ENCODE measurements at regions not wholly inside any gene's neighbourhood (a gene's known extent, or its start where the extent isn't known, plus 50 kb on each side); places are given as distances from the start of the nearest gene placed in this dataset.

DNA sequence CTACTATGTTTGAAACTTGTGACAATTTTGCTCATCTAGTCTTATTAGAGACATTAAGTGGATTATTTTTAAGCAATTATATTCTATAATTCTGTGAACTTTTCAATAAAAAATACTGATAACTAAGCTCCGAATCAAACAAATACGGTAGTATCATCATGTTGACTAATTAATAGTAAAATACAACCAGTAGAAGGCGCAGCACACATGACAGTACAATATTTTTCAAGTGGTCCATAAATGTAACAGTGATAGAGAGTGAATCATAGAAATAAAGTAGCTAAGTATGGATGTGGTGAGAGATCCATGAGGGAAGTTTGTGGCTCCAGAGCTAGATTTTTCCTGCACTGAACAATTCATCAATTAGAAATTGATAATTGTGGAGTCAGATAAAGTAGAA is 666.2 kb downstream of the KCTD8 start:
- no peak for DNase-seq (ENCODE audit: low spot score)

DNA sequence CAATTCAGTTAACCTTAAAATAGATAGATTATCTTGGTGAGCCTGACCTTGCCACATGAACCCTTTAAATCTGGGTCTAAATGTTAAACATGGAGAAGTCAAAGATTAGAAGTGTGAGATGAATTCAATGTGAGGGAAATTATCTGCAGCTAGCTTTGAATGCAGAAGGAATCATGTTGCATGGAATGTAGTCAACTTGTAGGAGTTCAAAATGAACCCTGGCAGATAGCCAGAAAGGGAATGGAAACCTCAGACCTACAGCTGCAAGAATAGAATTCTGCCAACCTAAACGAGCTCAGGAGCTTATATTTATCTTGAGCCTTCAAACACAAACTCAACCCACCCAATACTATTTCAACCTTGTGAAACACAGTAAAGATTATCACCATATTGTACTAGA is 632.5 kb downstream of the KCTD8 start:
- no peak for DNase-seq (ENCODE audit: low spot score)

DNA sequence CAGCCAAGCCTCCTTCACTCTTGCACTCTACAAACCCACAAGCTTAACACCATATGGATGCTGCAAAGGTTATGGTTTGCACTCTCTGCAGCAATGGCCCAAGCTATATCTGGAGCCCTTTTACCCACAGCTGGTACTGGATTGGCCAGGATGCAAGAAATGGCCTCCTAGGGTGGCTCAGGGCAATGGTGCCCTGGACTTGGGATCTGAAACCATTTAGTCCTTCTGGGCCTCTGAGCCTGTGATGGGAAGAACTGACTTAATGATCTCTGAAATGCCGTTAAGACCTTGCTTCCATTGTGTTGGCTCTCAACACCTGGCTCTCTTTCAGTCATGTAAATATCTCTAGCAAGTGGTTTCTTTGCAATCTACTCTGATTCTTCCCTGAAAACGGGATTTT is 626.0 kb downstream of the KCTD8 start:
- no peak for DNase-seq (ENCODE audit: low spot score)

DNA sequence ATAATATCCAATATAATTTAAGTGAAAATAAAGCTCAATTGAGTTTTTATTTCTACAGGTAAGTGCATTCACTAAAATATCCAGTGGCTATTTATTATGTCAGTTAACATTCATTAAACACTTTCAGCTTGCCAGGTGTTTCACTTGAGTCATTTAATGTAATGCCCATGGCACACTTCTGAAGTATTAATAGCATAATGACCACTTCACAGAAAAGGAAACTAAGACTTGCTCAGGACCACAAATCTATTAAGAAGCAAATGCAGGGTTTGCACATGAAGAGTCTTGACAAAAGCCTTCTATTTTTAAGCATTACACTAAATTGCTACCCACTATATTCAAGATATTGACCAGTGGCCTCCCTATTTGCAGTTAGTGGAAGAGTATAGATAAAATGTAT is 612.7 kb downstream of the KCTD8 start:
- DNase-seq (ENCODE audit: low spot score): no peak

DNA sequence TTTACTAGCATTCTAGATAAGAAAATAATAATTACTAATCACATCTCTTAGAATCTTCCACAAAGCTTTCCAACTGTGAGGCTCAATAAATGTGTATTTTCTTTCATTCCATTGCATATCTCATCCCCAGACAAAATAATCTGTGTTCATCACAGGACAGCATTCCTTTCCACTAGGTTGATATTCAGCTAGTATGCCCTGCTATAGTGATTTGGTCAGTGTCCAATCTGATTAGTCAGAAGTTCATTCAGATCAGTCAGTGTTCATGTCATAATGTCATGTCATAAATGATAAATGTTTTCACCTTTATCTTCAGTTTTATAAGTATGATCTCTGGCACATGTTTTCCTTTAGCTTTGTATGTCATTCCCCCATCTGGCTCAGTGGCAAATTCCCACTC is 611.4 kb downstream of the KCTD8 start:
- no peak for DNase-seq (ENCODE audit: low spot score)

DNA sequence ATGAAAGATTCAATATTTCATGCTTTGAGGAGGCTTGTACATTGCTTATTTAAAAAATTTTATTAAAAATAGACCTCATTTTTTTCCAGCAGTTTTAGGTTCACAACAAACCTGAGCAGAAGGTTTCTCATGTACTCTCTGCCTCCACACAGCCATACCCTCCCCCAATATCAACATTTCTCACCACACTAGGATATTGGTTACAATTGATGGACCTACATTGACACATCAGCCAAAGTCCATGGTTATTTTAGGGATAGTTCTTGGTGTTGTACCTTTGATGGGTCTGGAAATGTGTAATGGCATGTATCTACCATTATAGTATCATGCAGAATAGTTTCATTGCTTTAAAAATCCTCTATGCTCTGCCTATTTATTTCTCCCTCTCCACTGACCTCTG is 611.0 kb downstream of the KCTD8 start:
- DNase-seq (ENCODE audit: low spot score): no peak

DNA sequence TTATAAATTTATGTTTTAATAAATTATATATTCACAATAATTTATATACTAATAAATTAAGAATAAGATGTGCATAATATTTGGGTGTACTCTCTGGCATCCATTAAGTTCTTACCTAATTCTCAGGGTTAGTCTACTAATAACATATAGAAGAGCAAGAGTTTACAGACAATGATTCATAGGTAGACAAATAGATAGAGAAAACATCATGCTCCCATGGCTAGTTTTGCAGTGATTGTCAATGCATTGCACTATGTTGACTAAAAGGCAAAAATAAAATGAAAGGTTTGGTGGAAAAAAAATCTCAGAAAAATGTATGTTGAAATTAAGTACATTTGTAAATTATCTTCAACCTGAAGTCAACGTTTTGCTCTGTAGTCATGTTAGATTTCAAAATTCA is 606.0 kb downstream of the KCTD8 start:
- no peak for DNase-seq (ENCODE audit: low spot score)

DNA sequence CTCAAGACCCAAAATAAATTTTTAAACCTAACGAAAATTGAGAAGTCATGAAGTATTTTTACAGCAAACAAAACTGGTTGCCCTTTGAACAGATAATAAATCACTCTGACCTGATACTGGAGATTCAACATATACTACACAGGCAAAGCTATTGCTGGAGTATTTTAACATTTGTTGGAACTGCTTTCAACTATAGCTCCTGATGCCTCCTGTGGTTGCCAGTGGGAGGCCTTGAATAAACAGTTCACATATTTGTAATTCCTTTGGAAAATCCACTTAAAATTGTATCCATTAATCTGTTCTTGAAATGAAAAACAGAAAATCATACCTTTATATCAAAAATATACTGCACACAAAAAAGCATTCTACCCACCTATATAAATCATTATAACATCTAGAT is 605.1 kb downstream of the KCTD8 start:
- no peak for DNase-seq (ENCODE audit: low spot score)

DNA sequence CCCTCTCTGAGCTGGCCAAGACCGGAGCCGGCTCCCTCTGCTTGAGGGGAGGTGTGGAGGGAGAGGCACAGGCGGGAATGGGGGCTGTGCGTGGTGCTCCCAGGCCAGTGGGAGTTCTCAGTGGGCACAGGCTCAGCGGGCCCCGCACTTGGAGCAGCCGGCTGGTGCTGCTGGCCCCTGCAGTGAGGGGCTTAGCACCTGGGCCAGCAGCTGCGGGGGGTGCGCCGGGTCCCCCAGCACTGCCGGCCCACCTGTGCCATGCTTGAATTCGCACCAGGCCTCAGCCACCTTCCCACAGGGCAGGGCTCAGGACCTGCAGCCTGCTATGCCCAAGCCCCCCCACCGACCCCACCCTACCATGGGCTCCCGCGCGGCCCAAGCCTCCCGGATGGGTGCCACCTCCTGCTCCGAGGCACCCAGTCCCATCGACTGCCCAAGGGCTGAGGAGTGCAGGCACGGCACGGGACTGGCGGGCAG is 602.5 kb downstream of the KCTD8 start:
- no peak for DNase-seq (ENCODE audit: low spot score)

DNA sequence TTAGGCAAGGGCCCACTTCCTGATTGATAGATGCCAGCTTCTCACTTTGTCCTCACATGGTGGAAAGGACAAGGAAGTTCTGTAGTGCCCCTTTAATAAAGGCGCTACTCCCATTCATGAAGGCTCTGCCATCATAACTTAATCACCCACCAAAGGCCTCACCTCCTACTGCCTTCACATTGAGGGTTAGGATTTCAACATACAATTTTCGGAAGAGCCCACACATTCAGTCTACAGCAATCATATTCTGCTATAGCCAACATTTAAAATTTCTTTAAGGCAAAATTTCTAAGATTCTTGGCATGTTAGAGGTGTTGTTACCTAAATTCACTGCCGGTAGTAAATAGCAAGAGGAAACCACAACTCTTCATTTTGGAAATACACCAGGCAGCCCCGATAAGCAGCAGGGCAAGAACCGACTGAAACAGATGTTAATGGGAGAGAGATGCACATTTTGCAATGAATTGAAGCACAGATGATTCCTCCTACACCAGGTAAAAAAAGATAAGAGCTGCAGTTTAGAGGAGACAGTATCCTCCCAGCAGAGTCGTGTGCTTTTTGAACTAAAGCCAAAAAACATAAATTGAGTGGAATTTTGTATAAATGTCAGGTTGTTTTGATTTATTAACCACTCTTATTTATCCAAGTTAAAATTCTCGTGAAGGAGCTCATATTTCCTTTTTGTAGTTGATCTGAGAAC is 594.9 kb downstream of the KCTD8 start:
- no peak for DNase-seq (ENCODE audit: low spot score)

DNA sequence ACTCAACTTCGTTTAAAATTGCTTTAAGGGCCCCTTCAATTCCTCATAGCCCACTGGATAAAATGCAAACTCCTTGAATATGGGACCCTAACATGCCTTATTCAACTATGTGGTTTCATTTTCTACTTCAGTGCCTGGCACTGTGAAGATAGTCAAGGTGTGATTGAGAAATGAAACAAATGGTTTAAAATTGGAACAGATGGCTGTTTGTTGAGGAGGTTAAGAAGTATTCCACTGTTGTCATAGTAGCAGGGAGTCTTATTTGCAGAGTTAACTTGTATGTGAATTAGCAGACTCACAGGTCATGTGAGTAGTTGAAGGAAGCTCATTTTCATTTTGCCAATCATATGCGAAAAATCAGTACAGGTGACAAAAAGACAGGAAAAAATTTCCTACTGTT is 593.3 kb downstream of the KCTD8 start:
- no peak for DNase-seq (ENCODE audit: low spot score)

DNA sequence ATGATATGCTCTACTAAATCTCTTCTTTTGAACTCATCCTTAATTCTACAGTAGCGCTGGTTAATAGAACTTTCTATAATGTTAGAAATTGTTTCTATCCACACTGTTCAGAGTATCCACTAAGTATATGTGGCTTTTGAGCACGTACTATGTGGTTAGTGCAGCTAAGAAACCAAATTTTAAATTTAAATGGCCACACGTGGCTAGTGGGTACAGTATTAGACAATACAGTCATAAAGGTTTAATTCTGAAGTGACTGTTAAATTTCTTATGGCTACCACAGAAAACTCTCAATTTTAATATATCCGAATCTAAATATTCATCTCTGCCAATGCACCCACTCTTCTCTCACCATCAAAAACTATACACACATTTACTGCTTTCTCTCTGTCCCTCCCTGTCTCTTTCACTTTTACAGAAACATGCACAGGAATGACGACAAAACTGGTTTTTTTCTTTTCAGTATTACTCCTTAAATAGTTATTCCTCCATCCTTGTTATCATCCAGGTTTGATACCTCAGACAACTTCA is 583.9 kb downstream of the KCTD8 start:
- DNase-seq (ENCODE audit: low spot score): no peak

DNA sequence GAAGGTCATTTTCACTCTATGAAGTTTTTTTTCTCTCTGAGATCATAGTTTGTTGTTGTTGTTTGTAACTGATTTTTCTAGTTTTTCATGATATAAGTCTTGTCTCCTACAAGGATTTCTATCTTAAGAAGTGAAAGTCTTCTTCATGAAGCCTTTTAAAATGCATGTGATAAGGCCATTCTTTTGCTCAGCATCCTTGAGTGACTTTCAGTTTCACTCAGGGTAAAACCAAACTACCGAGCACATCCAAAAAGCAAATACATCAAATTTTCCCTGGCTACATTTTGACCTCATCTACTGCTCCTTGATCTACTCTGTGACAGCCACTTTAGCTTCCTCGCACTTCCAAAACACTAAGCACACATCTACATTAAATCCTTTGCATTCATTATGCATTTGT is 580.7 kb downstream of the KCTD8 start:
- DNase-seq (ENCODE audit: low spot score): no peak

DNA sequence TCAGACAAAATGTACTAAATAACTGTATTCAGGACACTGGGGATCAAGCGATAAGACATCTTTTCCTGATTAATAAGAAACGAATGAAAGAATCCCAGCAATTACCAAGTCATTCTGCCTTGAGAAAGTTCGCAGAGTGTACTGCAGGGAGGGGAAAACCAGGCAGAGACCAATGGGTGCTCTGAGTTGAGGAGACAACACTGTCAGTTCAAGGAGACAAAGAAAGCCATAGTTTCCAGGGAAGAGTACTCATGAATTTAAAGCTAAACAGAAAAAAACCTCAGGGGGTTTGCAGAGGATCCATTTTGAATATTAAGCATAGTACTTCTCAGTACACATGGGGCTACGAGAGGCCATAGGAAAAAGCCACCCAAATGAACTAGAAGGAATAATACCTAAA is 573.0 kb downstream of the KCTD8 start:
- no peak for DNase-seq (ENCODE audit: low spot score)

DNA sequence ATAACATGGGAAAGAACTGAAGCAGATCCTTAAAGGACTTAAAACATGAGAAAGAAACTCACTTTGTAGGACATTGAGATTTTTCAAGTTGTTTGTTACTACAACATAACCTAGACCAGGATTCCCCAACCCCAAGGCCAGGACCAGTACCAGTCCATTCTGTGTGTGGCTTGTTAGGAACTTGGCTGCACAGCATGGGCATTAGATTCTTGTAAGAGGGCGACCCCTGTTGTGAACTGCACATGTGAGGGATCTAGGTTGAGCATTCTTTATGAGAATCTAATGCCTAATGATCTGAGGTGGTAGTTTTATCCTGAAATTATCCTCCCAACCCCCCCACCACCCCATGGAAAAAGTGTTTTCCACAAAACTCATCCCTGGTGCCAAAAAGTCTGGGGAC is 566.1 kb downstream of the KCTD8 start:
- DNase-seq (ENCODE audit: low spot score): no peak

DNA sequence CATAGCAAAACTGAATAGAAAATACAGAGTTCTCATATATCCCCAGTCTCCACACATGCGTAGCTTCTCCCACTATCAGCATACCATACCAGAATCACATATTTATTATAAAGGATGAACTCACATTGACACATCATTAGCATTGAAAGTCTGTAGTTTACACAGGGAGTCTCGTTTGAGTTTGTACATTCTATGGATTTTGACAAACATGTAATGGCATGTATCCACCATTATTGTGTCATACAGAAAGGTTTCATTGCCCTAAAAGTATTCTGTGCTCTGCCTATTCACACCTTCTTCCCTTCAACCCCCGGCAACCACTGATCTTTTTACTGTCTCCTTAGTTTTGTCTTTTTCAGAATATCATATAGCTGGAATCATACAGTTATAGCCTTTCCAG is 562.4 kb downstream of the KCTD8 start:
- DNase-seq (ENCODE audit: low spot score): no peak

DNA sequence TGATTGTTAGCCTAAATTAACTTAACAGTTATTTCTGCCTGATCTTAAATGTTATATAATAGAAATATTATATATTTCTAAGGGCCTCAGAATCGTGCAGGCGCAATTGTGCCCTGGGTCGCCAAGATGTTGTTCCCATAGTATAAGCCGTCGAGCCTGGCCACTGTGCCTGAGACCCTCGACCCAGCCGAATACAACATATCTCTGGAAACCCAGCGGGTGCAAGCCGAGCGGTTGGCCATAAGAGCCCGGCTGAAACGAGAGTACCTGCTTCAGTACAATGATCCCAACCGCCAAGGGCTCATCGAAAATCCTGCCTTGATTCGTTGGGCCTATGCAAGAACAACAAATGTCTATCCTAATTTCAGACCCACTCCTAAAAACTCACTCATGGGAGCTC is 549.8 kb downstream of the KCTD8 start:
- no peak for DNase-seq (ENCODE audit: low spot score)

DNA sequence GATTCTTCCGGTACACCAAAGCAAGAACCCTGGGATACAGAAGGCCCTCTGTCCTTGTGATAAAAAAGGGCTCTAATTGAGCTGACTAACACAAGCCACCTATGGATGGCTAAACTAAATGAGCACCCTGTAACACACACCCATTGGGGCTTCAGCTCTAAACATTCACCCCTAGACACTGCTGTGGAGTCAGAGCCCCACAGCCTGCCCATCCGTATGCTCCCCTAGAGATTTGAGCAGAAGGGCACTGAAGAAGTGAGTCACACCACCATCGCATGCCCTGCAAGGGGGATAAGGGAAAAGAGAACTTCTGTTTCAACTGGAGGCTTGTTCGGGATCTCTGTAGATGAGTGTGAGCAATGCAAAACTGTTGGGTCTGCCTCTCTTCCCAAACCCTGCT is 545.2 kb downstream of the KCTD8 start:
- no peak for DNase-seq (ENCODE audit: low spot score)

DNA sequence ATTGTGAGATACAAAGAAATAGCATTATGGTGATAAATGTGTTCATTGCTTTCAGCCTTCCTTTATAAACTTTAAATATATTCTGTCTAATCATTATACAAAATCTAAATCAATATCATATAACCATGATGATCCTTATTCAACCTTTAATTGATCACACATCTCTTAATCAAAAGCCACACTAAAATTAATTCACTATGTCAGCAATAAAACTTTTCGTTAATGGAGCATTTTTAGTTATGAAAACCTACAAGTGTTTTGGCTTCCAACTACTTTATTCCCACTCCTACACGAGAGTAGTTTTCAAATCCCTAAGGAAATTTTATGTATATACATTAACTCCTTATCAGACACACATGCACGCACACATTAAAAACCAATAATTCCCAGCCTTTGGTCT is 530.2 kb downstream of the KCTD8 start:
- DNase-seq (ENCODE audit: low spot score): no peak

DNA sequence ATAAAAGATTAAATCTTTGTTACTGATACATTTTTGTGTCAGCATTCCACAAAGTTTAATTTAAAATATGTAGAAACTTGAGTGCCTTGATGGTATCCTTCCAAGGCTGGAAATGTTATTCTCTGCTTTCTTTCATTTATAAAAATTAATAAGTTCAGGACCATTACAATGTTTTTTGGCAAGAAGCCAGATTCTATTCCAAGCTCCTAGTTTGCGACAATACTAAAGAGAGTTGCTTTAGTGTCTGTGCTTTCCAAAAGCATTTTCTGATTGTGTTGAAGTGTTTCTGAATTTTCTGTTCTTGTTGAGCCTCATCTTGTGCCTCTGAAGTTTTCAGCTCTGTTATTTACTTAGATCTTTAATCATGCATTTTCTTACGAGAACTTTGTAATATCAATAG is 516.2 kb downstream of the KCTD8 start:
- DNase-seq (ENCODE audit: low spot score): no peak

DNA sequence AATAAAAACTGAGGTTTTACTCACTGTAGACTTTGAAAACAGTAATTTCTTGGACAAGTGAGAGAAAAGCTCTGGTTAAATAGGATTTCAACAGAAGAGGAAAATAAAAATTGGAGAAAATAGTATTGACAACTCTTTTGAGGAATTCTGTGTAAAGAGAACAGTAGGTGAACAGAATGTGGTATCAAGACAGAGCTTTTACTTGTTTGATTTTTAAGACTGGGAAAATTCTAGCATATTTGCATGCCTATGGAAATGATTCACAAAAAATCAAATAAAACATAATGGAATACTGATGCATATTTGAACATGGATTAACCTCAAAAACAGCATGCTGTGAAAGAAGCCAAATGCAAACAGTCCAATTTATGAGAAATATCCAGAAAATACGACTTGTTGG is 504.6 kb downstream of the KCTD8 start:
- no peak for DNase-seq (ENCODE audit: low spot score)

DNA sequence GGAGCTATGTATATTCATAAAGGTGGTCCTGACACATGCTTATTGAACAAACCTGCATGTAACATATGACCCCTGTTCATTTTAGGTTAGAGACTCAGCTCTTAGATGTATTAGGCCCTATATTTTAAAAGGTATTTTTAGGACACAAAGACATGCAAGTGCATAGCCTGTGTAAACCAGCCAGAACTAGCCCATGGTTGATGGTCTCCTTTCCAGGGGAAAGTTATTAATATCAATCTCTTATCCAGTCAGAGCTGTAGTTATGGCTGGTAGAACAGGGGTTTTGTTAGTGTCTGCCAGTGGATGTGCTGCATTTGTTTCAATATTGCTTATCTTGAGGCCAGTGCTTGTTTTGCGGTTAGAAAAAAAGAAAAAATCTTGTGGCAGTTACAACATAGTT is 488.6 kb downstream of the KCTD8 start:
- DNase-seq (ENCODE audit: low spot score): no peak

DNA sequence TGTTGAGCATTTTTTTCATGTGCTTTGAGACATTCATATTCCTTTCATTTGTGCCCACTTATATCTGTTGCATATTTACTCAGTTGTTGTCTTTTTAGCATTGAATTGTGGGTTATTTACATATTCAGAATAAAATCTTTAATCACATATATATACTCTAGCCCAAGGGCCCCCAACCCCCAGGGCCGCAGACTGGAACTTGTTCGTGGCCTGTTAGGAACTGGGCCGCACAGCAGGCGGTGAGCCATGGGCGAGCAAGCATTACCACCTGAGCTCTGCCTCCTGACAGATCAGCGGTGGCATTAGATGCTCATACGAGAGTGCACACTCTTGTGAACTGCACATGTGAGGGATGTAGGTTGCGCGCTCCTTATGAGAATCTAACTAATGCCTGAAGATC is 480.6 kb downstream of the KCTD8 start:
- no peak for DNase-seq (ENCODE audit: low spot score)

DNA sequence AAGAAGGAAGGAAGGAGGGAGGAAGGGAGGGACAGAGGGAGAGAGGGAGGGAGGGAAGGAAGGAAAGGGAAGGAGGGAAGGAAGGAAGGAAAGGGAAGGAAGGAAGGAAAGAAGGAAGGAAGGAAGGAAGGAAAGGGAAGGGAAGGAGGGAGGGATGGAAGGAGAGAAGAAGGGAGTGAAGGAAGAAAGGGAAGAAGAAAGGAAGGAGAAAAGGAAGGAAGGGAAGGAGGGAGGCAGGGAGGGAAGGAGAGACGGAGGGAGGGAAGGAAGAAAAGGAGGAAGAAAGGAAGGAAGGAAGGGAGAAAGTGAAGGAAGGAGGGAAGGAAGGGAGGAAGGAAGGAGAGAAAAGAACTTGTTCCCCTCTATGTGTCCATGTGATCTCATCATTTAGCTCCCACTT is 465.0 kb downstream of the KCTD8 start:
- DNase-seq (ENCODE audit: low spot score): no peak
